Suppressor macrophage treated with lipopolysaccharide for 4 hours (primary cell): ENCODE measurements at regions not wholly inside any gene's neighbourhood (a gene's known extent, or its start where the extent isn't known, plus 50 kb on each side); places are given as distances from the start of the nearest gene placed in this dataset.
"Not testable (repeated sequence)": the region's sequence is repeated elsewhere in the genome, so short reads cannot be mapped to it uniquely, and the experiment has no call there.

ENCODE experiments used
- DNase-seq: peaks from one replicate; pipeline ENCODE4 v3.0.0-alpha.2; 2020

DNA sequence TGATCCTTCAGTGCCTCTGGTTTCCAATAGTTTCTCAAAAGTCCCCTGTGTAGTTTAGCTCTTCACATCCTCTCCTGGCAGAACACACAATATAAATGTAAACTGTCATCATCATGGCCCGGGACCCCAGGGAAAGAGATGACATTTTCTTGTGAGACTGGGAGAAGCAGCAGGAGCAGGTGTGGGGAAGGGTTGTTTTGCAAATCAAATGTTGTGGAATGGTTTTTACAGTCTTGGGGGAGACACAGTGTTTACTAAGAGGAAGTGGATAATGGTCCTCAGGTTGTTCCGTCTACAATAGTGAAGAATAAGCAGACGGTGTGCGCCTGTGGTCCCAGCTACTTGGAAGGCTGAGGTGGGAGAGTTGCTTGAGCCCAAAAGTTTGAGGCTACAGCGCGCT, 159.1 kb downstream of the SEC23IP start:
- no peak for DNase-seq

DNA sequence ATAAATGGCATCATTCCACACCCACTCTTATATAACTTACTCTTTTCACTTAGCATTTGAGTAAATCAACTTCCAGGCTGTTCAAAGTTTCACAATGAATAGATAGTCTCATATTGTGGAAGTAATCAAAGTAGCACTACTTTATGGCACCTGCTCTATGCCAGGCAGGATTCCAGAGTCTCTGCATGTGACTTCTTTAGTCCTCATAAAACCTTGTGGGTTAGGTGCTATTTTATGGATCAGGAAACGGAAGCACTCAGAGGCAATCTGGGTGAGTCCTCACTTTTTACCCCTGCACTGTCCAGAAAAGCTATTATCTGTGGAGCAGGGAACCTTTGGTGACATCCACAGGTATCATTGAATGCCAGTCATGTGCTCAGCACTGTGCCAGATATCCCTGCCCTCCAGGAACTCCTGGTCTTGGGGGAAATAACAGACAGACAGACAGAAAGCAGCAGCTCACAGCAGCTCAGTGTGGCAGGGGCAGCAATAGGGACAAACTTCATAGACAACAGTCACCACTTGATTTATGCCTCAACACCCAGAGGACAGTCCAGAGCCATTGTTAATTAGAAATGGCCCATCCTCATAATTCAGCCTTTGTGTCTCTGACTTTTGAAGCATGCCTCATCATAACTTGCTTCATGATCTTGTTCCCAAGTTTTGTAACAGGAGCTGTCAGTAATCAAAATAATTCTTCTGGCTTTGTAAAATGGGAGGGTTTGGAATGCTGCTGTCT, 160.6 kb downstream of the SEC23IP start:
- no peak for DNase-seq

GRCh38 chr10:120059790-120060189, 167.3 kb downstream of the SEC23IP start:
- not testable (repeated sequence) for DNase-seq

GRCh38 chr10:120067427-120067826, 174.9 kb downstream of the SEC23IP start:
- DNase-seq = no peak

DNA sequence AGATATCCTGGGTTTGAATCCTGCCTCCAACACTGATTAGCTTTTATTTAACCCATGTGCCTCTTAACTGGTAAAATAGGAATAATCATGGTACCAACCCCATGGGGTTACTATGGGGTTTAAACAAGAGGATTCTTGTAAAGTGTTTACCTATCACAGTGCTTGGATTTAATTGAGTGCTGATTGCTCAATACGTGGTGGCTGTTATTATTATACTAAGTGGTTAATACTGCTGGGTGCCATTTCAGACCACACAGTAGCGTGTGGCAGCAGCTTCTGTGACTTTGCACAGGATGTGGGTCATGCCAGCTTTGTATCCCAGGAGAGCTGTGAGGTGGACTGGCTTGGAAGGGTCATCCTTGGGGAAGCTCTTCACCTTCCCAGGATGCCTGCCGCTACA, 177.2 kb downstream of the SEC23IP start:
- no peak for DNase-seq

DNA sequence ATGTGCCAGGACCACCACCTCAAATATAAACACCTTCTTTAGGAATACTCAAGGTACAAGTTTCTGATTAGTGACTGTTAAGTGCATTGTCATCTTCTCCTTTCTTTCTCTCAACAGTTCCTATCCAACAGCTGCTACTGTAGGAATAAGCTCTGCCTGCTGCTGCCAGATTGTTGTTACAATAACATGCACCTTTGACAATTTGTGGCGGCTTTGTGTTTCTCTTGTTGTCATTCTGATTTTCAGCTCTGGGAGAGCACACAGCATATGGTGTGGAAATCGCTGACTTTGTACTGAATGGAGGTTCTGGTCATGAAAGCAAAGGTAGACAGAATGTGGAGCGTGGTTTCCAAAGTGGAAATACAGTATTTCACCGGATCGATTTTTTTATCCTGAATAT, 182.8 kb downstream of the SEC23IP start:
- DNase-seq = no peak

- DNase-seq = no peak
These were observed 184.6 kb downstream of the SEC23IP start for GRCh38 chr10:120076996-120077706.

GRCh38 chr10:120077707-120078492, 185.4 kb downstream of the SEC23IP start:
- DNase-seq = no peak

DNA sequence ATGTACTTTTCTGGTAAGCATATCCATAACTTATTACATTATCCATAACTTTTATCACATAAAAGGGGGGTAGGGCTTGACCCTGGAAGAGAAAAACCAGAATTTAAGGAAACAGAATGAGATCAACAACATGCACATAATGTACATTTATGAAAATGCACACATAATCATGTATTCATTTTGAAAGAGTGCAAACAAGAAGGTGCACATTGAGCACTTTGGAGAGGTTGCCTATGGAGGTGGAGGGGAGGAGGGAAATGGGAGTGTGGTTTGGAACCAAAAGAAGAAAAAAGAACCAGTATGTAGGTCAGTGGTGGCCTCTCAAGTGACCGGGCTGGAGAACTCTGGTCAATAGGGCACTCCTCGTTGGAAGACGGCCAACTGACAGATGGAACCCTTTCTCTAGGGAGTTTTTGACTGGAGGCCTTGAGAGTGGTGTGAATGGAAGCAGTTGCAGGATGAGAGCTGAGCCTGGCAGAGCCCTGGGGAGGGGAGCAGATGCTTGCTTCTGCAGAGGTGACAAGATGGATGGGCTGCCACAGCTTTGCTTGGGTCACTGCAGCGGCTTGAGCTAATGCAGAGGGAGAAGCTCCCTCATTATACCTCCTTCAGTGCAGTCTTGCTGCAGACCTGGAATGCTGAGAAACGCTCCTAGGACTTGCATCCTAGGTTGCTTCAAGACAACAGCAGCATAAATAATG, 192.7 kb downstream of the SEC23IP start:
- DNase-seq = no peak

GRCh38 chr10:120086066-120086465, 193.5 kb downstream of the SEC23IP start:
- no peak for DNase-seq

- DNase-seq = no peak
These were observed 194.6 kb downstream of the SEC23IP start for GRCh38 chr10:120087109-120087508.

DNA sequence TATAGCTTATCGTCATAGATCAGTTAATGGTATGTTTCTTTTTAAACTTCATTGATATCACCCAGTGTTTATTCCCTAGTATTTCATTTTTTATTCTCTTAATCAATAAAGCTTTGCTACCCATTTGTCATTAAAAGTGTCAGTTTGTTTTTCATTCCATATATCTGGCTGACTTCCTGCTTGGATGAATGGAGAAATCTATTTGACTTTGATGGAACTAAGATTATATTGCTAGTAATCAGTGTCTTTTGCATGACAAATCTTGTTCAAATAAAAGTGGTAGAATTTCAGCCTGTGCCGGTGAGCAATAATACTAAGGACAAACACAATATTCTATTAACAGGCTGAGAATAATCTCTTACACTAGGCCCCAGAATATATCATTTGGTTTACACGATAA, 203.3 kb downstream of the SEC23IP start:
- no peak for DNase-seq

DNA sequence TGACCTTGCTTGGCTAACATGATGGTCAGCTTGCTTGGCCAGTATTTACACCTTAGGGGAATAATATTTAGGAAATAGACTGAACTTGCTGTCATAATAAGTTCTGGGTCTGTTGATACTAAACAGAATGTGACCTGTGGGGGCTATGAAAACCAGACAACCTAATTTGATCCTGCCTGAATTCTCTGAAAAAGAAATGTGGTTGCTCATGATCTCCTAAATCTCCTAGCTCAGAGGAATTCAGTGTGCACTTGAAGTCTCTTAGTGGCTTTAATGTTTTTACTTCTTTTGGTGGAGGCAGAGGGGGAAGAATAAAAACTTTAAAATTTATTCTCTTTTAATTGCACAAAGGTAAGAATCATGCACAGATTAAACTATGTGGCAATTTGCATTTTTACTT, 205.2 kb downstream of the SEC23IP start:
- DNase-seq = no peak

DNA sequence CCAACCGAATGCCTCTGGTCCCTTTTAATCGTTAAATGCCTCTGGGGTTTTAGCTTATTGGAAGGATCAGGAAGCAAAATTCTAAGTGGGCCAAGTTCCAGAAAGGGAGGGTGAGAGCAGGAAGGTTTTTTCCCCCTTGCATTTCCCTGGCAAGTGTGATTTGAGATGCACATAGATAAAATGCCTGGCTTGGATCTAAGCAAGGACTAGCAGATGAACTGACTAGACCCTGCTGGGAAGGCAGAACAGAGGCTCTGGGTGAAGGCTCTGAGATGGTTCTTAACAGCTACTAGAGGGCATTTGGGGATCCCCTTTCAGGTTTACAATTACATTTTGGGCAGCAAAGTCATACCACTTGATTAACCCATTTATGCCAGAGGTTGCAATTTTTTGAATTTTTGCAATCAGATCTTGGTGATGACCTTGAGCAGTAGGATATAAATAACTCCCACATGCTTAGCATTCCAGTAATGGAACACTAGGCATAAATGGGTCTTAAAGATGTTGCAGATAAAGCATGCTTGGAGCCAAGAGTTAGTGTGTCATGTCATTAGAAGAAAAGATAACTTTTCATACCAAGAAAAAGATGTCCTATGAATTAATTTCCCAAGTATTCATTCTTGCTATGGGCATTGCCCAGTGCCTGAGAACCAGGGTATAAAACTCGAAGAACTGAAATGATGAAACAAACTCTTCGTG, 205.9 kb downstream of the SEC23IP start:
- no peak for DNase-seq

- no peak for DNase-seq
These were observed 211.4 kb downstream of the SEC23IP start for GRCh38 chr10:120103738-120104560.

GRCh38 chr10:120105001-120105400, 212.5 kb downstream of the SEC23IP start:
- DNase-seq = no peak

- no peak for DNase-seq
These were observed 213.0 kb downstream of the SEC23IP start for GRCh38 chr10:120105492-120105891.

- no peak for DNase-seq
These were observed 216.4 kb downstream of the SEC23IP start for GRCh38 chr10:120108916-120109315.

- not testable (repeated sequence) for DNase-seq
These were observed 217.2 kb downstream of the SEC23IP start for GRCh38 chr10:120109725-120110124.

- no peak for DNase-seq
These were observed 217.7 kb downstream of the SEC23IP start for GRCh38 chr10:120110196-120110595.

DNA sequence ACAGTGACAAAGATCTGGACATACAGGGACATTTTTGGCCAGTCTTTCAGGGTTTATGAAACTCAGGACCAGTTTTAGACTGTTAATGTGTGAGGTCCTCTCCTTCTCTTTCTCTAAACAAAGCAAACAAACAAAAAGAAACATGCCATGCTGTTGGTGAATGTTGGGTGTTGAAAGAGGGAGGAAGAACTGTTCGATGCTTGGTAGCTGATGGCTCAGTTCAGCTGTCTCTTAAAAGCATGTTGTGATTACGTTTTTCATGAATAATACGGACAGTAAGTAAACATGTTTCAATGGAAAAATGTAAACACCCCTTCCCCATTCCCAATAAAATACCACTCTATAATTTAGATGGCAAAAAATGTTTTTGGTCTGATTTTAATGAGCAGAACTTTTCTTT, 219.1 kb downstream of the SEC23IP start:
- no peak for DNase-seq

GRCh38 chr10:120112809-120113208, 220.3 kb downstream of the SEC23IP start:
- DNase-seq = no peak
